Activated T-cell treated with anti-CD3 and anti-CD28 coated beads, Interleukin-2, amount 50 U/mL, for 24 hours (primary cell): ENCODE measurements at regions not wholly inside any gene's neighbourhood (a gene's known extent, or its start where the extent isn't known, plus 50 kb on each side); places are given as distances from the start of the nearest gene placed in this dataset.
"Not testable (repeated sequence)": the region's sequence is repeated elsewhere in the genome, so short reads cannot be mapped to it uniquely, and the experiment has no call there.

Experiments used
- DNase-seq: peaks from one replicate; pipeline ENCODE4 v3.0.0-alpha.2; 2020
- H3K27ac Mint-ChIP-seq: 2 replicates; pipeline ENCODE4 v1.8.0; 2020; ENCODE audit warnings: mild to moderate bottlenecking, mixed read lengths
- H3K27me3 Mint-ChIP-seq: 2 replicates; pipeline ENCODE4 v1.8.0; 2020; ENCODE audit warnings: mixed read lengths
- H3K36me3 Mint-ChIP-seq: 2 replicates; pipeline ENCODE4 v1.8.0; 2020; ENCODE audit warnings: low read depth, mixed read lengths
- H3K4me1 Mint-ChIP-seq: 2 replicates; pipeline ENCODE4 v1.8.0; 2020; ENCODE audit warnings: low read depth, mixed read lengths
- H3K4me3 Mint-ChIP-seq: 2 replicates; pipeline ENCODE4 v1.8.0; 2020; ENCODE audit warnings: mild to moderate bottlenecking, moderate library complexity, mixed read lengths
- H3K9me3 Mint-ChIP-seq: 2 replicates; pipeline ENCODE4 v1.8.0; 2020; ENCODE audit warnings: mixed read lengths

DNA sequence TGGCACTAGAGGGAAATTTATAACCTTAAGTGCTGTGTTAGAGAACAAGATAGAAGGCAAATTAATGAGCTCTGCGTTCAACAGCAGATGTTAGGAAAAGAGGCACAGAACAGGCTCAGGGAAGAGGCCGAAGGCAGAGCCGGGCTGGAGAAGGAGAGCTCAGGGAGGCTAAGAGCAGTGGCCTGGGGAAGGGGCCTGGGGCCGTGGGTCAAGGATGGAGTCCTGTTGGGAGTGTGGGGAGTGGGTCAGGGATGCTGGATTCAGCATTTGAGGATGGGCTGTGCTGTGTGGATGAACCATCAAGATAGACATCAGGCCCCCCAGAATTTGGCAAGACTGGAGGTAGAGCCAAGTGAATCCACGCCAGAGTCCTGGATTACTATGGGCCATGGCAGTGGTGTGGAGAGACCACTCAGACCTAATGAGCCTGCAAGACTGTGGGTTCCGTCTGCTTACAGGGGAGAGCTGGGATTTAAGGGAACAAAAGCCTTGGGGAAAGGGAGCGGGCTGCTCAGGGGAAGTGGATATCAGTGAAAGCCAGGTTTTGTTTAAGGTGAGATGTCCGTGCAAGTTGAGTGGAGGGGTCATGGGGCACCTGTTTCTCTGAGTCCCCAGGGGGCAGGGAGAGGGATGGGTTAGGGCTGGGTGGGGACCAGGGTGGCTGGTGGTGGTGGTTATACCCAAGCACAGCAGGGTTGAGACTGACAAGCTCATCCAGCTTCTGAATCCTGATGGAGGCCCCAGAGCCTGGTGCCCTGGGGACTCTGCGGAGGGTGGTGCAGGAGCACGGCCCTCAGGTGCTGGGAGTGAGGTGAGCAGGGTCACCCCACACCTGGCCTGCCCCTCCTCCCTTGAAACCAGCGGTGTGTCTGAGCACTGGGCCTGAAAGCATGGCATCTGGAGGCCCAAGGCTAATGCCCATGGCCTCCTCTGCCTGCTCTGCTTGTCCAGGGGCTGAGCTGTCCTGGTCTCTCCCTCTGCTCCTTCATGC is 101.7 kb downstream of the BMS1 start:
- no peaks in the 10 kb centered on the region for H3K4me1 Mint-ChIP-seq
- no peak overlapping the region for H3K27ac Mint-ChIP-seq
- no peak overlapping the region for H3K4me3 Mint-ChIP-seq
- H3K27me3 Mint-ChIP-seq: peaks cover 2% of the 10 kb centered on the region
- no peak for DNase-seq
- no peaks in the 10 kb centered on the region for H3K36me3 Mint-ChIP-seq
- H3K9me3 Mint-ChIP-seq: peaks cover 16% of the 10 kb centered on the region

DNA sequence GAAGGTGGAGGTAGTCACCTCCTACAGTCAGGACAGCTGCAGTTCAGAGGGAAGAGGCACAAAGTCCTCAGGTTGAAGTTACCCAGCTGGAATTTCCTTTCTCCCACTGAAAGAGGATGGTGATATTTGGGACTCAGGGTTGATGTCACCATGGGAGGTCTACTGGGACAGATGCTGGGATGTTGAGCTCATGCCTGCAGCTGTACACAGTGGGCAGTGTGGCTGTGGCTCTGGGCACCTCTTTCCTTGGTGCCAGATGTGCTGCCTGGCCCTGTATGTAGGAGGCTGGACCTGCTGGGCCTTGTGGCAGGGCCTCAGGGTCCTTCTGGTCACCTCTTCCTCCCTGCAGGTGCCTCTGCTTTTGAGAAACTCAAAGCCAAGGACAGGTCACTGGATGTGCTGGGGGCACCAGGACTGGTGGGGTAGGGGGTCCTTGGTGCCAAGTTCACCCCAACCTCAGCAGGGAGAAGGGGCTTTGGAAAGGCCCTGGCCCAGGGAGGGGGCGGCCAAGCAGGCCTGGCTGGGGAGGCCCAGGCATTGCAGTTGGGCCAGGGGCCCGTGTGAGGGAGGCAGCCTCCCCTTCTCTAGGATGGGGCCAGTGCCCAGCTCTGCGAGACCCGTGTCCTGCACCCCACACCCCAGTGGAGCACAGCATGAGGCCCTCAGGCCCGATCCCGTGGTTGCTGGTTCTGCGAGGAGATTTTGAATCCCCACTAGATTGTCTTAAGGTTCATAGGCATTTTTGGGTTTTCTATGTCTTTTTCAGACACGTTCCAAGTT is 103.1 kb downstream of the BMS1 start:
- H3K36me3 Mint-ChIP-seq: no peaks in the 10 kb centered on the region
- no peak for DNase-seq
- no peaks in the 10 kb centered on the region for H3K27me3 Mint-ChIP-seq
- no peak overlapping the region for H3K27ac Mint-ChIP-seq
- H3K9me3 Mint-ChIP-seq: peaks cover 16% of the 10 kb centered on the region
- H3K4me1 Mint-ChIP-seq: no peaks in the 10 kb centered on the region
- no peak overlapping the region for H3K4me3 Mint-ChIP-seq

DNA sequence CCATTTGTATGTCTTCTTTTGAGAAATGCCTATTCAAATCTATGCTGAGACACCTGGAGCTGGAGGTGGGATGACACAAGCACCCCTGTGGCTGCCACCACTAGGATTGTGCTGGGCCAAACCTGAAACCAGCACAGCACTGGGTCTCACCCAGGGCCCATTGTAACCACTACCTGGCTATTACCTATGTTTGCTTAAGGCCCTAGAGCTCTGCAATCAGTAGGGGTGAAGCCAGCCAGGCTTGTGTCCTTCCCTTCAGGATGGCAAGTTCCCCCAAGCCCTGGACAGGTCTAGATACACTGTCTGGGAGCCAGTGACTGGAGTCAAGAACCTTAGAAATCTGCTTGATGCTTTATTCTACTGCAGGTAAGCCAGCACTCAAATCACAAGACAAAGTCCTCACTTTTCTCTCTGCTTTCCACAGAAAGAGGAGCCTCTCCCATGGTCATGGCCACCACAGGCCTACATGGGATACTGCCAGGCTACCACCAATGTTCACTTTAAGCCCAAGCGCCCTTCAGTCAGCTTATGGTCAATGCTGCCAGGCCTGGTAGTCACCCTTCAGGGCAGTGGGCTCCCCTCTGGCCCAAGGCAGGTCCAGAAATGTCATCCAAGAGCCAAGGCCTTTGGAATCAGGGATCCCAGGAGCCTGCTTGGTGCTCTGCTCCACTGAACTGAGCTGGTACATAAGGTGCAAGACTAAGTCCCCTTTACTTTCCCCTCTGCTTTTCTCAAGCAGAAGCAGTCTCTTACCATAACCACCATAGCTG is 105.3 kb downstream of the BMS1 start:
- Mint-ChIP-seq H3K4me3 (no peak overlapping the region), H3K4me1 (no peaks in the 10 kb centered on the region), H3K27ac (no peak overlapping the region), H3K36me3 (no peaks in the 10 kb centered on the region), H3K27me3 (peaks cover 5% of the 10 kb centered on the region), H3K9me3 (peaks cover 3% of the 10 kb centered on the region)
- DNase-seq: no peak

DNA sequence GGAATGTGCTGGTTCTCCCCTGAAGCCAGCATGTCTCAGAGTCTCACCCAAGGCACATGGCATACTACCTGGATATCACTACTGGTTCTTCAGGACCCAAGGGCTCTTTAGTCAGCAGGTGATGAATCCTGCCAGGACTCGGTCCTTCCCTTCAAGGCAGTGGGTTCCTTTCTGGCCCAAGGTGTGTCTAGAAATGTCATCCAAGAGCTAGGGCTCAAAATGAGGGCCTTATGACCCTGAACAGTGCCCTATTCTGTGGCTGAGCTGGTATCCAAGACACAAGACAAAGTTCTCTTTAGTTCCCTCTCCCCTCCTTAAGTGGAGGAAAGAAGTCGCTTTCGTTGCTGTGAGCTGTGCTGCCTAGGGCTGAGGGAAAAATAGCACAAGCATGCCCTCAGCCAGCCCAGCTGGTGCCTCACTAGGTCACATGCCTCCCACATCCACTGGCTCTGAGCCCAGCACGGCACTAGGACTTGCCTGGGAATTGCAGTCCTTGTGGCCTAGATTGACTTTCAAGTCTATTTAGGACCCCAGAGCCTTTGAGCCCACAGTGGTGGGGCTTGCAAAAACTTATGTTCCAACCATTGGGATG is 106.0 kb downstream of the BMS1 start:
- DNase-seq: no peak

DNA sequence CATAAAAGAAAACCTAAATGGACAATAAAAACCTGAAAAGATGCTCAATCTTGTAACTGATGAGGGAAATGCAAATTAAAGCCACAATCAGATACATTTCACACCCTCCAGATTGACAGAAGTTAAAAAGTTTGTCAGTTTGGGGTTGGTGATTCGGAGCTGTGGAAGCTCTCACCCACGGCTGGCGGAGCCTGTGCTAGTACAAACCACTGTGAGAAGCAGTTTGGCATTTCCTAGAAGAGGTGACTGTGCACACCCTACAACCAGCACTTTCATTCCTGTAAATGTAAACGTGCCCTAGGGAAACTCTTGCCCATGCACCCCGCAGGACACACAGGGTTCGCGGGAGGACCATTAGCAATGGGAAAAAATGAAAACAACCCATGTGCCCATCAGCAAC is 114.1 kb downstream of the BMS1 start:
- Mint-ChIP-seq H3K4me3 (no peak overlapping the region), H3K27me3 (peaks cover 58% of the 10 kb centered on the region), H3K4me1 (peaks cover 4% of the 10 kb centered on the region), H3K27ac (no peak overlapping the region), H3K36me3 (peaks cover 4% of the 10 kb centered on the region), H3K9me3 (peaks cover 11% of the 10 kb centered on the region)
- no peak for DNase-seq

More for the DNA sequence above, 106.0 kb downstream of the BMS1 start:
- Mint-ChIP-seq H3K36me3 (no peaks in the 10 kb centered on the region), H3K9me3 (no peaks in the 10 kb centered on the region), H3K4me3 (no peak overlapping the region), H3K27me3 (peaks cover 11% of the 10 kb centered on the region), H3K4me1 (no peaks in the 10 kb centered on the region), H3K27ac (no peak overlapping the region)

DNA sequence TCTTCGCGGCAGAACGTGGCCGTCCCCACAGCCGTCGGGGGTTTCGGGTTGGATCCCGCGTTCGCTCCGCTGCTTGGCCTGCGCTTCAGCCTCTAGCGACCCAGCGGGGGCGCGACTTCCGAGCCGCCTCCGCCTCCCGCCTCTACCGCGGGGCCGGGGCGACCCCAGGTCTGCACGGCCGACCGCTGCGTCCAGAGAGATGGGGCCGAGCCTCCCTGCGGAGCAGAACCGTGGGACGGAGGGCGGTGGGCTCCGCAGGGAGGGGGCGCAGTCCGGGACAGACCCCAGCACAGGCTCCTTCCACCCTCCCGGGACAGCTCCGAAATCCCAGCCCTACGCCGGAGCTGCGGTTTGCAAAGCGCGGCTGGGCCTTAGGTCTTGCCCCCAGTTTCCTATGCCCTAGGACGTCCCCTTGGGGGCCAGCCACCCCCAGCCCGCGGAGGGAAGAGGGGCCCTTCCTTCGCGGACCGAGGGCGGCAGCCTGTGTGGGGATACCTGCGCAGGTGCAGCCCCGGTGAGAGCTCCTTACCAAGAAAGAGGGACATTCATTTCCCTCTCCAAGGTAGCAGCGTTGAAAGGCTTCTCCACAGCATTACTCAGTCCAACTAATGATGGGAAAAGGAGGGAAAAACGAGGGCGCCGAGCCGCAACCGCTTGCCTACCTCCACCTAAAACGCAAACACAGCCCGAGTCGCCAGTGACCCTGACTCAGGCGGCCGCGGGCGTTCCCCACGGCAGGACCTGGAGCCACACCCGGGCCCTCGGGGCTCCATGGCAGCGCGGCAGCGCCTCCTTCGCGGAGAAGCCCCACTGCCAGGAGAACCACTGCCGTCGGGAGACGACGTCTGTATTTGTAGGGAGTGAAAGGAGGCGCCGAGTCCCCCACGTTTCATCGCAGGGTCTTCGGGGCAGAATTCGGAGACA is 115.7 kb downstream of the BMS1 start:
- H3K36me3 Mint-ChIP-seq: peaks cover 4% of the 10 kb centered on the region
- H3K27me3 Mint-ChIP-seq: peaks cover 62% of the 10 kb centered on the region
- peaks cover 4% of the 10 kb centered on the region for H3K4me1 Mint-ChIP-seq
- H3K9me3 Mint-ChIP-seq: peaks cover 20% of the 10 kb centered on the region
- DNase-seq: no peak
- H3K27ac Mint-ChIP-seq: no peak overlapping the region
- H3K4me3 Mint-ChIP-seq: no peak overlapping the region

DNA sequence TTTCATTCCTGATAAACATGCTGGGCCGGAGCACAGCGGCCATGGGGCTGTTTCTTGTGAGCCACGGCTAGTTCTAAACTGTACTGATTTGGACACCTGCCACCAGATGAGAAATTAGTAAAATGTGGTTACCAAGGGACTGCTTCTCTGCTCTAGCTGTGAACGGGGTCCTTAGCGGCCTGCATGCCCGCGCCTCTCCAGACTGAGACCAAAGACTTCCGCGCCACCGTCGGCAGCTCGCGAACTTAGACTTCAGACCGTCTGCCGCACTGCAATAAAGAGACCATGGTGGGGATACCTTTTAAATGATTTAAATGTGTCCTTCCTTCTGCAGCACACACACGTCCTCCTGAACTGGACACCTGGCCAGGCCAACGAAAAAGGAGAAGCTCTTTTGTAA is 116.4 kb downstream of the BMS1 start:
- Mint-ChIP-seq H3K36me3 (peaks cover 4% of the 10 kb centered on the region), H3K9me3 (peaks cover 20% of the 10 kb centered on the region), H3K4me1 (peaks cover 4% of the 10 kb centered on the region), H3K27ac (no peak overlapping the region), H3K27me3 (peaks cover 55% of the 10 kb centered on the region), H3K4me3 (no peak overlapping the region)
- DNase-seq: no peak

DNA sequence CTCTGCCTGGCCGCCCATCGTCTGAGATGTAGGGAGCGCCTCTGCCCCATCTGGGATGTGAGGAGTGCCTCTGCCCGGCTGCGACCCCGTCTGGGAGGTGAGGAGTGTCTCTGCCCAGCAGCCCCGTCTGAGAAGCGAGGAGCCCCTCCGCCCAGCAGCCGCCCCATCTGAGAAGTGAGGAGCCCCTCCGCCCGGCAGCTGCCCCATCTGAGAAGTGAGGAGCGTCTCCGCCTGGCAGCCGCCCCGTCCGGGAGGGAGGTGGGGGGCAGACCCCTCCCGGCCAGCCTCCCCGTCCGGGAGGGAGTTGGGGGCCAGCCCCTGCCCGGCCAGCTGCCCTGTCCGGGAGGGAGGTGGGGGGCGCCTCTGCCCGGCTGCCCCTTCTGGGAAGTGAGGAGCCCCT is 117.8 kb downstream of the BMS1 start:
- not testable (repeated sequence) for H3K4me3 Mint-ChIP-seq

DNA sequence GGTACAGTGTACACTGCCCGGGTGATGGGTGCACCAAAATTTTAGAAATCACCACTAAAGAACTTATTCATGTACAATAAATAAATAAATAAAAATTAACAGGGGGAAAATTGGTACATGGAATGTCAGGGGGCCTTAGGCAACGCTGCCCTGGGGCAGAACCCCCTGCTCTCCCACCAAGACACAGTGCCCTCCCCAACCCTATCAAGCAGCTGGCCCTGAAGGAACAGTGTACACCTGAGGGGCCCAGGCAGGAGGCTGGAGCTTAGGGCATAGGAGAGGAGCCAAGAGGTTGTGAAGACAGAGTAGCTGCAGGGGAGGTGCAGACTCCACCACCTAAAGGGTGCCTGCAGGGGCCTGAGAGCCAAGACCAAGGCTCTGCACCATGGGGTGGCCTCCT is 128.8 kb downstream of the BMS1 start:
- peaks cover 16% of the 10 kb centered on the region for H3K9me3 Mint-ChIP-seq
- no peaks in the 10 kb centered on the region for H3K4me1 Mint-ChIP-seq
- H3K27me3 Mint-ChIP-seq: no peaks in the 10 kb centered on the region
- H3K36me3 Mint-ChIP-seq: no peaks in the 10 kb centered on the region
- no peak overlapping the region for H3K4me3 Mint-ChIP-seq
- DNase-seq: no peak
- no peak overlapping the region for H3K27ac Mint-ChIP-seq

More for the DNA sequence above, 117.8 kb downstream of the BMS1 start:
- H3K36me3 Mint-ChIP-seq, H3K27ac Mint-ChIP-seq, DNase-seq, H3K4me1 Mint-ChIP-seq: not testable (repeated sequence)
- Mint-ChIP-seq H3K9me3 (peaks cover 21% of the 10 kb centered on the region), H3K27me3 (peaks cover 45% of the 10 kb centered on the region)

DNA sequence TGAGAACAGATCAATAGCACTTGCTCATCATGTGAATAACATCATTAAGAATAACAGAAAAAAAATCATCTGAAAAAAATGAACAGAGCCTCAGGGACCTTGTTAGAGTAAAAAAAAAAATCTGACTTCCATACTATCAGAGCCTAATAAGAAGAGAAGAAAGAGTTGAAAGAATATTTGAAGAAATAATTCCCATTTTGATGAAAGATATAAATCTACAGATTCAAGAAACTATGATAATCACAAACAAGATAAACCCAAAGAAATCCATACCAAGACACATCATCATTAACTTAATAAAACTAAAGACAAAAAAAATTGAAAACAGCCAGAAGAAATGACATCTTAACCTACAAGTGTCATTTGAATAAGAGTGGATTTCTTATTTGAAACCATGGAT is 134.4 kb downstream of the BMS1 start:
- Mint-ChIP-seq H3K27me3 (no peaks in the 10 kb centered on the region), H3K36me3 (no peaks in the 10 kb centered on the region), H3K4me1 (peaks cover 1% of the 10 kb centered on the region), H3K9me3 (peaks cover 20% of the 10 kb centered on the region), H3K27ac (no peak overlapping the region), H3K4me3 (no peak overlapping the region)
- DNase-seq: no peak

DNA sequence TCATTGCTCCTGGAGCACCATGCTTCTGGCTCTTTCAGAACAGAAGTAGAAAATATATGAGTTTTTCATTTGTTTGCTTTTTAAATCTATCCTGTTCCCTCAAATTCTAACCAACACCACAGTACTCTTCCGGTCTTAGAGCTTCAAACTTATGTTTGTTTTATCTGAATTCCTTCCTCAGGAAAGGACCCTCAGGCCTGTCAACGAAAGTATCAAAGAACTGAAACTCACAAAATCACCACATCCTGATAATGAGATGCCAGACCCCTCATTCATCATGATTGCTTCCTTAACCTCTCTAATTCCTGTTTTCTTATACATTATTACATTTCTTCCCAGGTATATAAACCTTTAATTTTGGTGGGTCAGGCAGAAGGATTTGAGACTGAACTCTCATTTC is 135.2 kb downstream of the BMS1 start:
- no peaks in the 10 kb centered on the region for H3K27me3 Mint-ChIP-seq
- H3K4me3 Mint-ChIP-seq: no peak overlapping the region
- H3K27ac Mint-ChIP-seq: no peak overlapping the region
- peaks cover 24% of the 10 kb centered on the region for H3K9me3 Mint-ChIP-seq
- peaks cover 1% of the 10 kb centered on the region for H3K4me1 Mint-ChIP-seq
- no peaks in the 10 kb centered on the region for H3K36me3 Mint-ChIP-seq
- no peak for DNase-seq

DNA sequence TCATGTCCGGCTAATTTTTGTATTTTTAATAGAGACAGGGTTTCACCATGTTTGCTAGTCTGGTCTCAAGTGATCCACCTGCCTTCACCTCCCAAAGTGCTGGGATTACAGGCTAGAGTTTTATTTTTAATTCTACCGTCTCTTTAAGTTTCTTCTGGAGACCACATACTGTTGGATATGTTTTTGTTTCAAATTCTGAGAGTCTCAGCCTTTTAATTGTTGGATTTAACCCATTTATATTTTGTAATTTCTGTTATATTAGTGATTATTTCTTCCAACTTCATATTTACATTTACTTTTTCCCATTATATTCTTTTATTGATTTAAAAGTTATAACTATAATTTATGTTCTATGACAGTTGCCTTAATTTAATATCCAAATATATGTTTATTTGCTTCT is 139.4 kb downstream of the BMS1 start:
- H3K9me3 Mint-ChIP-seq: peaks cover 15% of the 10 kb centered on the region
- H3K4me3 Mint-ChIP-seq: no peak overlapping the region
- no peaks in the 10 kb centered on the region for H3K36me3 Mint-ChIP-seq
- H3K27ac Mint-ChIP-seq: no peak overlapping the region
- peaks cover 4% of the 10 kb centered on the region for H3K27me3 Mint-ChIP-seq
- H3K4me1 Mint-ChIP-seq: peaks cover 1% of the 10 kb centered on the region
- no peak for DNase-seq

DNA sequence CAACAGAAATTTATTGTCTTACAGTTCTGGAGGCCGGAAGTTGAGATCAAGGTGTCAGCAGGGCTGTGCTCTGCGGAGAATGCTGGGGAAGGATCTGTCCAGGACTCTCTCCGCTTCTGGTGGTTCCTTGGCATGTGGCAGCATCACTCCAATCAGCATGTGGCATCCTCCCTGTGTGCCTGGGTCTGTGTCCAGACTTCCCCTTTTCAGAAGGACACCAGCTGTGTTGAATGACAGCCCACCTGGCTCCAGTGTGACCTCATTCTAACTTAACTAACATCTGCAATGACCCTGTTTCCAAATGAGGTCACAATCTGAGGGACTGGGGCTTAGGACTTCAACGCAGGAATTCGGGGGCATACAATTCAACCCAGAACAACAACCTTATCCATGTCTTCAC is 141.9 kb downstream of the BMS1 start:
- Mint-ChIP-seq H3K4me3 (no peak overlapping the region), H3K27ac (no peak overlapping the region), H3K9me3 (peaks cover 10% of the 10 kb centered on the region), H3K36me3 (no peaks in the 10 kb centered on the region), H3K4me1 (no peaks in the 10 kb centered on the region), H3K27me3 (peaks cover 16% of the 10 kb centered on the region)
- no peak for DNase-seq
